Smooth muscle cell (in vitro differentiated cells): ENCODE measurements at regions not wholly inside any gene's neighbourhood (a gene's known extent, or its start where the extent isn't known, plus 50 kb on each side); places are given as distances from the start of the nearest gene placed in this dataset.

Source experiments
- DNase-seq: peaks from one replicate; lab custom pipeline; 2025; ENCODE audit not compliant: unreplicated experiment; lab: John Stamatoyannopoulos, UW
- H2AFZ ChIP-seq: fragments of 200-600 bp; sonication (generic); 2 replicates; pipeline ENCODE4 v1.6.0; 2016; ENCODE audit warnings: antibody characterized with exemption, low read depth, mild to moderate bottlenecking
- H3F3A ChIP-seq: fragments of 200-600 bp; sonication (generic); 2 replicates; pipeline ENCODE4 v1.6.0; 2017; ENCODE audit warnings: antibody characterized with exemption, low read depth
- H3K27ac ChIP-seq: fragments of 200-600 bp; sonication (generic); 2 replicates; pipeline ENCODE4 v1.5.1; 2016; ENCODE audit warnings: low read depth, mild to moderate bottlenecking
- H3K27me3 ChIP-seq: fragments of 200-600 bp; sonication (generic); 2 replicates; pipeline ENCODE4 v1.6.1; 2016; ENCODE audit warnings: low read depth, mild to moderate bottlenecking
- H3K36me3 ChIP-seq: fragments of 200-600 bp; sonication (generic); 2 replicates; pipeline ENCODE4 v1.5.1; 2016; ENCODE audit warnings: low read depth
- H3K4me1 ChIP-seq: fragments of 200-600 bp; sonication (generic); 2 replicates; pipeline ENCODE4 v1.5.1; 2016; ENCODE audit warnings: low read depth
- H3K4me2 ChIP-seq: fragments of 200-600 bp; sonication (generic); 2 replicates; pipeline ENCODE4 v1.6.0; 2016; ENCODE audit warnings: mild to moderate bottlenecking
- H3K4me3 ChIP-seq: fragments of 200-600 bp; sonication (generic); 2 replicates; pipeline ENCODE4 v1.5.1; 2016; ENCODE audit warnings: mild to moderate bottlenecking
- H3K79me2 ChIP-seq: fragments of 200-600 bp; sonication (generic); 2 replicates; pipeline ENCODE4 v1.6.0; 2016; ENCODE audit warnings: low read depth, mild to moderate bottlenecking
- H3K9ac ChIP-seq: fragments of 200-600 bp; sonication (generic); 2 replicates; pipeline ENCODE4 v1.6.0; 2016; ENCODE audit warnings: low read depth
- H3K9me3 ChIP-seq: fragments of 200-600 bp; sonication (generic); replicated peaks from 2 replicates; pipeline ENCODE4 v1.5.1; 2016; ENCODE audit warnings: low read depth
- H4K20me1 ChIP-seq: fragments of 200-600 bp; sonication (generic); 2 replicates; pipeline ENCODE4 v1.6.0; 2016; ENCODE audit warnings: low read depth
- CTCF ChIP-seq: fragments of 200-600 bp; sonication (generic); IDR thresholded peaks from 2 replicates; pipeline ENCODE4 v1.5.1; 2017; ENCODE audit warnings: borderline replicate concordance, mild to moderate bottlenecking, antibody characterized with exemption; ENCODE audit not compliant: insufficient read depth, poor library complexity, severe bottlenecking
- WGBS: methylation state at CpG from one replicate; pipeline ENCODE4 v1.1.7; 2016; ENCODE audit warnings: low lambda C conversion rate; 5-methylcytosine and 5-hydroxymethylcytosine counted together

- TF ChIP-seq CTCF, result peak; percentile 16
- H3F3A ChIP-seq, result no peaks in the 10 kb centered on the region
- no peaks in the 10 kb centered on the region for H3K79me2 ChIP-seq
- H3K4me2 ChIP-seq, result no peak overlapping the region
- H3K4me3 ChIP-seq, result no peak overlapping the region
- no peak for DNase-seq
- H3K4me1 ChIP-seq, result peaks cover 9% of the 10 kb centered on the region
- no peak overlapping the region for H3K9ac ChIP-seq
- H3K36me3 ChIP-seq, result no peaks in the 10 kb centered on the region
- H2AFZ ChIP-seq, result no peak overlapping the region
- 95% methylated on average over 2 of the region's 2 CpGs for WGBS
- H3K27ac ChIP-seq, result no peak overlapping the region
- H3K27me3 ChIP-seq, result no peaks in the 10 kb centered on the region
- no peaks in the 10 kb centered on the region for H4K20me1 ChIP-seq
- H3K9me3 ChIP-seq, result no peaks in the 10 kb centered on the region
Measured at GRCh38 chr10:84845628-84846261, 517.4 kb downstream of the CCSER2 start.

GRCh38 chr10:84846658-84847316, 518.4 kb downstream of the CCSER2 start:
- Histone ChIP-seq H3K9ac (no peak overlapping the region), H3K27ac (no peak overlapping the region), H3K9me3 (no peaks in the 10 kb centered on the region), H3K4me3 (no peak overlapping the region), H3K36me3 (no peaks in the 10 kb centered on the region), H3K4me2 (no peak overlapping the region), H3K79me2 (no peaks in the 10 kb centered on the region), H2AFZ (no peak overlapping the region), H3K27me3 (no peaks in the 10 kb centered on the region), H3K4me1 (peaks cover 9% of the 10 kb centered on the region), H3F3A (no peaks in the 10 kb centered on the region), H4K20me1 (no peaks in the 10 kb centered on the region)
- no peak for TF ChIP-seq CTCF
- no peak for DNase-seq
- 92% methylated on average over 4 of the region's 4 CpGs for WGBS

GRCh38 chr10:84848967-84849366, 520.6 kb downstream of the CCSER2 start:
- no peak overlapping the region for H3K4me2 ChIP-seq
- H3K27ac ChIP-seq, result no peak overlapping the region
- no peaks in the 10 kb centered on the region for H4K20me1 ChIP-seq
- no peaks in the 10 kb centered on the region for H3K36me3 ChIP-seq
- H3K79me2 ChIP-seq, result no peaks in the 10 kb centered on the region
- no peak for TF ChIP-seq CTCF
- no peaks in the 10 kb centered on the region for H3F3A ChIP-seq
- H3K9ac ChIP-seq, result no peak overlapping the region
- no peak overlapping the region for H2AFZ ChIP-seq
- peaks cover 9% of the 10 kb centered on the region for H3K4me1 ChIP-seq
- whole genome bisulfite sequencing, result 60% methylated on average over 2 of the region's 2 CpGs
- H3K4me3 ChIP-seq, result no peak overlapping the region
- H3K9me3 ChIP-seq, result no peaks in the 10 kb centered on the region
- DNase-seq, result no peak
- no peaks in the 10 kb centered on the region for H3K27me3 ChIP-seq

- no peak overlapping the region for H3K4me2 ChIP-seq
- TF ChIP-seq CTCF, result no peak
- H3F3A ChIP-seq, result no peaks in the 10 kb centered on the region
- H3K79me2 ChIP-seq, result no peaks in the 10 kb centered on the region
- 69% methylated on average over 6 of the region's 6 CpGs for WGBS
- H3K4me1 ChIP-seq, result peaks cover 9% of the 10 kb centered on the region
- no peak overlapping the region for H2AFZ ChIP-seq
- H3K27ac ChIP-seq, result no peak overlapping the region
- DNase-seq, result no peak
- no peak overlapping the region for H3K9ac ChIP-seq
- no peaks in the 10 kb centered on the region for H3K27me3 ChIP-seq
- no peak overlapping the region for H3K4me3 ChIP-seq
- H4K20me1 ChIP-seq, result no peaks in the 10 kb centered on the region
- no peaks in the 10 kb centered on the region for H3K36me3 ChIP-seq
- H3K9me3 ChIP-seq, result no peaks in the 10 kb centered on the region
Measured at GRCh38 chr10:84850826-84851225, 522.4 kb downstream of the CCSER2 start.
